NCI-H1092 treated with DMSO at 0.1 percent for 48 hours (cell line): ENCODE measurements at regions not wholly inside any gene's neighbourhood (a gene's known extent, or its start where the extent isn't known, plus 50 kb on each side); places are given as distances from the start of the nearest gene placed in this dataset.
"Not testable (repeated sequence)": the region's sequence is repeated elsewhere in the genome, so short reads cannot be mapped to it uniquely, and the experiment has no call there.

ENCODE experiments used
- DNase-seq: peaks from one replicate; lab custom pipeline; 2025; lab: John Stamatoyannopoulos, UW

- no peak for DNase-seq
These were observed 1340.9 kb downstream of the FSCB start for GRCh38 chr14:43166163-43166562.

- no peak for DNase-seq
These were observed 1341.4 kb downstream of the FSCB start for GRCh38 chr14:43165651-43166050.

GRCh38 chr14:43161477-43161876 lies 1345.6 kb downstream of the FSCB start:
- DNase-seq: no peak

- no peak for DNase-seq
These were observed 1349.4 kb downstream of the FSCB start for GRCh38 chr14:43157661-43158060.

GRCh38 chr14:43155924-43156323 lies 1351.2 kb downstream of the FSCB start:
- DNase-seq: no peak

GRCh38 chr14:43155258-43155657 lies 1351.8 kb downstream of the FSCB start:
- DNase-seq: no peak

GRCh38 chr14:43147485-43147884 lies 1359.6 kb downstream of the FSCB start:
- DNase-seq: no peak

- no peak for DNase-seq
These were observed 1361.7 kb downstream of the FSCB start for GRCh38 chr14:43145361-43145760.

- DNase-seq: no peak
These were observed 1364.0 kb downstream of the FSCB start for GRCh38 chr14:43143106-43143505.

- no peak for DNase-seq
These were observed 1365.4 kb downstream of the FSCB start for GRCh38 chr14:43141636-43142191.

GRCh38 chr14:43140453-43140852 lies 1366.6 kb downstream of the FSCB start:
- DNase-seq: no peak

GRCh38 chr14:43135877-43136411 lies 1371.1 kb downstream of the FSCB start:
- DNase-seq: no peak

- DNase-seq: no peak
These were observed 1374.6 kb downstream of the FSCB start for GRCh38 chr14:43132441-43132840.

GRCh38 chr14:43128429-43128828 lies 1378.7 kb downstream of the FSCB start:
- DNase-seq: not testable (repeated sequence)

- not testable (repeated sequence) for DNase-seq
These were observed 1379.2 kb downstream of the FSCB start for GRCh38 chr14:43127874-43128273.

GRCh38 chr14:43123544-43123943 lies 1383.5 kb downstream of the FSCB start:
- DNase-seq: no peak

- no peak for DNase-seq
These were observed 1387.4 kb downstream of the FSCB start for GRCh38 chr14:43119672-43120071.

GRCh38 chr14:43116341-43116740 lies 1390.7 kb downstream of the FSCB start:
- no peak for DNase-seq

GRCh38 chr14:43105305-43105704 lies 1401.8 kb downstream of the FSCB start:
- no peak for DNase-seq

- DNase-seq: no peak
These were observed 1416.7 kb downstream of the FSCB start for GRCh38 chr14:43090380-43090779.

- DNase-seq: peak; percentile 20
These were observed 1419.4 kb downstream of the FSCB start for GRCh38 chr14:43087666-43088065.

GRCh38 chr14:43085819-43086218 lies 1421.3 kb downstream of the FSCB start:
- no peak for DNase-seq

GRCh38 chr14:43067372-43067771 lies 1439.7 kb downstream of the FSCB start:
- not testable (repeated sequence) for DNase-seq

GRCh38 chr14:43056106-43056505 lies 1449.4 kb downstream of the LRFN5 start:
- no peak for DNase-seq
